Breast epithelium (tissue), 4 donors: ENCODE measurements at regions not wholly inside any gene's neighbourhood (a gene's known extent, or its start where the extent isn't known, plus 50 kb on each side); places are given as distances from the start of the nearest gene placed in this dataset.

Experiments
- DNase-seq, 2 donors: peaks; one replicate each; pipeline ENCODE4 v3.0.0-alpha.2; 2019; ENCODE audit warnings: low spot score in 2 of 2
- H3K27ac ChIP-seq, 2 donors: fragments of 200-600 bp; sonication (generic) in 1 of 2; one replicate each; pipeline ENCODE4 v1.5.1; 2016 to 2019; ENCODE audit warnings: mild to moderate bottlenecking in 1 of 2
- H3K27me3 ChIP-seq, 2 donors: fragments of 200-600 bp; sonication (generic) in 1 of 2; one replicate each; pipeline versions ENCODE4 v1.5.1 to v1.6.0; 2017 to 2019; ENCODE audit warnings: control low read depth in 1 of 2, mild to moderate bottlenecking in 1 of 2
- H3K36me3 ChIP-seq: fragments of 200-600 bp; one replicate; pipeline ENCODE4 v1.5.1; 2019
- H3K4me1 ChIP-seq, 2 donors: fragments of 200-600 bp; sonication (generic); one replicate each; pipeline ENCODE4 v1.5.1; 2016 to 2019; ENCODE audit warnings: control low read depth in 1 of 2
- H3K4me3 ChIP-seq, 3 donors: fragments of 200-600 bp; sonication (generic); 1 replicate in 2 of 3; 2 replicates in 1 of 3; pipeline ENCODE4 v1.5.1; 2016 to 2019; ENCODE audit warnings: mild to moderate bottlenecking in 3 of 3, moderate library complexity in 2 of 3
- H3K9me3 ChIP-seq, 2 donors: fragments of 200-600 bp; sonication (generic) in 1 of 2; one replicate each; pipeline ENCODE4 v1.5.1; 2016 to 2019; ENCODE audit warnings: control low read depth in 1 of 2
- CTCF ChIP-seq, 3 donors: fragments of 450-650 bp; IDR thresholded peaks; one replicate each; pipeline ENCODE4 v1.5.1; 2016 to 2017; ENCODE audit warnings: antibody characterized with exemption in 3 of 3, mild to moderate bottlenecking in 3 of 3, moderate library complexity in 3 of 3
- POLR2A ChIP-seq: fragments of 450-650 bp; IDR thresholded peaks from one replicate; pipeline ENCODE4 v1.6.1; 2016; ENCODE audit warnings: antibody characterized with exemption, mild to moderate bottlenecking, moderate library complexity
- POLR2AphosphoS5 ChIP-seq, 3 donors: sonication (generic); formaldehyde crosslinking; IDR thresholded peaks; one replicate each; pipeline ENCODE4 v1.6.1; 2017; ENCODE audit warnings: antibody characterized with exemption in 3 of 3
- intact Hi-C: fragments of 100-400 bp; cut with DNase I; formaldehyde crosslinking; loops from one replicate; pipeline ENCODE4 v1.15.1; 2023; ENCODE audit warnings: low total_unique reads

GRCh38 chr2:36238106-36238505 lies 117.5 kb upstream of the CRIM1 start:
- Histone ChIP-seq H3K36me3 (no peaks in the 10 kb centered on the region), H3K4me3 (no peak overlapping the region), H3K9me3 (no peaks in the 10 kb centered on the region), H3K4me1 (no peaks in the 10 kb centered on the region), H3K27ac (no peak overlapping the region), H3K27me3 (no peaks in the 10 kb centered on the region)
- intact Hi-C loops = no loop called here
- no peak for DNase-seq
- TF ChIP-seq POLR2AphosphoS5 (IDR thresholded peaks at IDR 0.05) = no peak
- no peak for TF ChIP-seq CTCF (IDR thresholded peaks at IDR 0.05)
- no peak for TF ChIP-seq POLR2A

DNA sequence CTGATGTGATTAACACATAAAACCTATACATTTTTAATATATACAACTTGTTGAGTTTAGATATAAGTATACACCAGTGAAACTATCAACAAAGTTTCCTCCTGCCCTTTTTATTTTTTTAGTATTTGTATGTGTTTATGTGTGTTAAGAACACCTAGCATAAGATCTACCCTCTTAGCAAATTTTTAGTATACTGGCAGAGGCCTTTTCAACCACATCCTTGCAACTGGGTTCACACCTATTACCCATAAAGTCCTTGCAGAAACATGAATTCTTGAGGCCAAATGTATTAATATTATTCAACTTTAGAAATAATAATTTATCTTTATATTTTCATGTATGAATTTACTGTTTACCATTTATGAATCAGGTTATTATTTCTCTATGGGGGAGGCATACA lies 119.7 kb upstream of the CRIM1 start:
- H3K36me3 ChIP-seq = no peaks in the 10 kb centered on the region
- DNase-seq = no peak
- no peak for TF ChIP-seq POLR2A
- TF ChIP-seq POLR2AphosphoS5 (IDR thresholded peaks at IDR 0.05) = no peak
- no peak for TF ChIP-seq CTCF (IDR thresholded peaks at IDR 0.05)
- H3K27ac ChIP-seq = no peak overlapping the region
- H3K9me3 ChIP-seq = no peaks in the 10 kb centered on the region
- intact Hi-C loops = no loop called here
- no peaks in the 10 kb centered on the region for H3K4me1 ChIP-seq
- no peak overlapping the region for H3K4me3 ChIP-seq
- no peaks in the 10 kb centered on the region for H3K27me3 ChIP-seq

DNA sequence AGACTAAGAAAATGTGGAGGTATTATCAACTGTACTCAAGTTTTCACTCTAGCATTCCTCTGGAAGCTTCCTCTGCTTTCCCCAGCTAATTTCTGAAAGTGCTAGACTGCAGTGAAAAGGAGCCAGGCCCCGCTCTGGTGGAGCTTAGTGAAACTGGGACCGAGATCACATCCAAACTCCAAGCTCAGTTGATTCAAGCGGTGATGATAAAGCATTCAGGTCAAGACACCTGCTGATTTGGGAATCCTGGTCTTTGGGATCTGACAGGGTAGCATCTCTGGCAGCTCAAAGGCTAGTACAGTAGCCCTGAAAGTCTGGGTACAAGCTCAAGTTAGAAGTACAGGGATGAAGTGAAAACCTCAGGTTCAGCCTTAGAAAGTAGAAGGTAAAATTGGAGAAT lies 120.2 kb upstream of the CRIM1 start:
- Histone ChIP-seq H3K9me3 (no peaks in the 10 kb centered on the region), H3K27ac (no peak overlapping the region), H3K36me3 (no peaks in the 10 kb centered on the region), H3K27me3 (no peaks in the 10 kb centered on the region), H3K4me3 (no peak overlapping the region), H3K4me1 (no peaks in the 10 kb centered on the region)
- intact Hi-C loops = no loop called here
- TF ChIP-seq CTCF (IDR thresholded peaks at IDR 0.05) (no peak), POLR2A (no peak), POLR2AphosphoS5 (IDR thresholded peaks at IDR 0.05) (no peak)
- no peak for DNase-seq

- Histone ChIP-seq H3K27me3 (no peaks in the 10 kb centered on the region), H3K9me3 (no peaks in the 10 kb centered on the region), H3K27ac (no peak overlapping the region), H3K4me3 (no peak overlapping the region), H3K36me3 (no peaks in the 10 kb centered on the region), H3K4me1 (no peaks in the 10 kb centered on the region)
- intact Hi-C loops = no loop called here
- DNase-seq = no peak
- TF ChIP-seq POLR2AphosphoS5 (IDR thresholded peaks at IDR 0.05) (no peak), CTCF (IDR thresholded peaks at IDR 0.05) (no peak), POLR2A (no peak)
Measured at GRCh38 chr2:36223259-36223658, 132.3 kb upstream of the CRIM1 start.

DNA sequence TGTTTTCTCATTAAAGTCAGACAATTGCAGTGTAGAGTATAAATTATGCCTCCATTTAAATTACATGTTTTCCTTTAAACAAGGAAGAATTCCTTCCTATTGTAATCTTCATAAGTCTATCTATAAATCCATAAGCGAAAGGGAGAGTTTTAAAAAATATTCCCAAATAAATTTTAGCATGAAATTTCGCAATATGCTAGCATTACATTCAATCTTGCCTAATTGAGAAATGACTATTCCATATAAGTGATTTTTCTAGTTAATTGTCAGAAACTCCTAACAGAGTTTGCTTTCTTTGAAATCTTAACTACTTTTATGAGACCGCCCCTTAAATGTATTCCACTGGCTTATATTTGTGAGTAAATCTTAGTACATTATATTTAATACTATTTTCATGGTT lies 133.1 kb upstream of the CRIM1 start:
- no peak for DNase-seq
- no peak for TF ChIP-seq POLR2AphosphoS5 (IDR thresholded peaks at IDR 0.05)
- no peak for TF ChIP-seq POLR2A
- no peak for TF ChIP-seq CTCF (IDR thresholded peaks at IDR 0.05)
- H3K4me1 ChIP-seq = no peaks in the 10 kb centered on the region

More for the DNA sequence above, 133.1 kb upstream of the CRIM1 start:
- H3K9me3 ChIP-seq = no peaks in the 10 kb centered on the region
- no peaks in the 10 kb centered on the region for H3K27me3 ChIP-seq
- no peaks in the 10 kb centered on the region for H3K36me3 ChIP-seq
- intact Hi-C loops = no loop called here
- no peak overlapping the region for H3K27ac ChIP-seq
- no peak overlapping the region for H3K4me3 ChIP-seq
